Keratinocyte (primary cell): ENCODE measurements at regions not wholly inside any gene's neighbourhood (a gene's known extent, or its start where the extent isn't known, plus 50 kb on each side); places are given as distances from the start of the nearest gene placed in this dataset.

Experiments used
- DNase-seq: peaks from one replicate; pipeline ENCODE4 v3.0.0-alpha.2; 2011; ENCODE audit warnings: low read depth, missing footprints, low spot score
- FAIRE-seq: peaks from 2 replicates; lab custom pipeline; 2011; peaks lifted over from hg19 to GRCh38; lab: Jason Lieb, UNC
- H2AFZ ChIP-seq: 2 replicates; pipeline ENCODE4 v1.6.0; 2012; ENCODE audit warnings: low read length, control low read depth, inconsistent platforms; ENCODE audit not compliant: control insufficient read depth
- H3K27ac ChIP-seq: 2 replicates; pipeline ENCODE4 v1.5.1; 2011; ENCODE audit warnings: low read length; ENCODE audit not compliant: control insufficient read depth, insufficient read depth
- H3K27me3 ChIP-seq: 3 replicates; pipeline ENCODE4 v1.6.0; 2011; ENCODE audit warnings: low read length; ENCODE audit not compliant: control insufficient read depth, insufficient read depth; ENCODE audit errors: extremely low read depth
- H3K36me3 ChIP-seq, 2 experiments: 2 replicates in 1 of 2; 3 replicates in 1 of 2; pipeline ENCODE4 v1.5.1; 2011; ENCODE audit warnings: low read length in 2 of 2, mild to moderate bottlenecking in 1 of 2; ENCODE audit not compliant: control insufficient read depth in 2 of 2, insufficient read depth in 2 of 2; ENCODE audit errors: extremely low read depth in 1 of 2
- H3K4me1 ChIP-seq: 3 replicates; pipeline ENCODE4 v1.5.1; 2011; ENCODE audit warnings: low read length; ENCODE audit not compliant: control insufficient read depth, insufficient read depth; ENCODE audit errors: extremely low read depth
- H3K4me2 ChIP-seq: 3 replicates; pipeline ENCODE4 v1.6.0; 2011; ENCODE audit warnings: low read depth, low read length; ENCODE audit not compliant: control insufficient read depth, insufficient read depth; ENCODE audit errors: extremely low read depth
- H3K4me3 ChIP-seq, 3 experiments: fragments of 200-600 bp in 1 of 3; sonication (generic) in 1 of 3; 2 replicates in 2 of 3; 3 replicates in 1 of 3; pipeline ENCODE4 v1.5.1; 2011 to 2016; ENCODE audit warnings: low read length in 3 of 3, mild to moderate bottlenecking in 3 of 3, control low read depth in 2 of 3, inconsistent platforms in 1 of 3, low read depth in 1 of 3, mixed read lengths in 1 of 3, mixed run types in 1 of 3, moderate library complexity in 1 of 3; ENCODE audit not compliant: control insufficient read depth in 2 of 3, insufficient read depth in 2 of 3; ENCODE audit errors: extremely low read depth in 1 of 3
- H3K79me2 ChIP-seq: 2 replicates; pipeline ENCODE4 v1.6.0; 2012; ENCODE audit warnings: low read length; ENCODE audit not compliant: control insufficient read depth, insufficient read depth
- H3K9ac ChIP-seq: 3 replicates; pipeline ENCODE4 v1.6.0; 2011; ENCODE audit warnings: low read length; ENCODE audit not compliant: control insufficient read depth, insufficient read depth; ENCODE audit errors: extremely low read depth
- H3K9me1 ChIP-seq: 3 replicates; pipeline ENCODE4 v1.6.0; 2011; ENCODE audit warnings: low read length; ENCODE audit not compliant: control insufficient read depth, insufficient read depth; ENCODE audit errors: extremely low read depth
- H3K9me3 ChIP-seq: 2 replicates; pipeline ENCODE4 v1.5.1; 2012; ENCODE audit warnings: low read depth, low read length; ENCODE audit not compliant: control insufficient read depth
- H4K20me1 ChIP-seq: 3 replicates; pipeline ENCODE4 v1.6.0; 2011; ENCODE audit warnings: low read length; ENCODE audit not compliant: control insufficient read depth, insufficient read depth; ENCODE audit errors: extremely low read depth
- CTCF ChIP-seq, 3 experiments: IDR thresholded peaks in 1 of 3; conservative IDR thresholded peaks in 1 of 3; optimal IDR thresholded peaks in 1 of 3; 2 replicates in 2 of 3; 3 replicates in 1 of 3; pipeline versions ENCODE3 to v1.5.1; 2011; ENCODE audit warnings: low read length in 3 of 3, mild to moderate bottlenecking in 3 of 3, moderate library complexity in 2 of 3, control low read depth in 1 of 3, inconsistent platforms in 1 of 3; ENCODE audit not compliant: insufficient read depth in 2 of 3; ENCODE audit errors: extremely low read depth in 1 of 3
- EZH2 ChIP-seq: IDR thresholded peaks from one replicate; pipeline ENCODE4 v1.6.1; 2012; ENCODE audit warnings: inconsistent platforms, mild to moderate bottlenecking, low read length, moderate library complexity
- dilution Hi-C: fragments of 300-500 bp; cut with MboI; formaldehyde crosslinking; loops from one replicate; pipeline ENCODE4 v1.7.0; 2020; ENCODE audit warnings: low sequenced_read_pairs; ENCODE audit not compliant: extremely low pct_ligation_motif_present

GRCh38 chr21:19557046-19557445 is 1153.5 kb upstream of the TMPRSS15 start:
- Histone ChIP-seq H4K20me1 (no peaks in the 10 kb centered on the region), H3K9me1 (no peaks in the 10 kb centered on the region), H2AFZ (no peak overlapping the region), H3K27ac (no peak overlapping the region), H3K4me2 (no peak overlapping the region), H3K36me3 (no peaks in the 10 kb centered on the region), H3K9ac (no peak overlapping the region), H3K9me3 (no peaks in the 10 kb centered on the region), H3K79me2 (no peaks in the 10 kb centered on the region), H3K4me3 (no peak overlapping the region), H3K27me3 (no peaks in the 10 kb centered on the region), H3K4me1 (no peaks in the 10 kb centered on the region)
- dilution Hi-C loops: no loop called here
- DNase-seq (no peak), FAIRE-seq (no peak)
- TF ChIP-seq CTCF (optimal IDR thresholded peaks at IDR 0.05 in 1 of 3, IDR thresholded peaks at IDR 0.05 in 1 of 3, conservative IDR thresholded peaks at IDR 0.05 in 1 of 3; ENCODE audit: extremely low read depth in 1 of 3, insufficient read depth in 2 of 3, low read length in 3 of 3) (no peak), EZH2 (no peak)

- no peaks in the 10 kb centered on the region for H3K9me3 ChIP-seq
- dilution Hi-C loops: no loop called here
- no peaks in the 10 kb centered on the region for H3K36me3 ChIP-seq
- H3K9me1 ChIP-seq: no peaks in the 10 kb centered on the region
- H2AFZ ChIP-seq: no peak overlapping the region
- H3K4me1 ChIP-seq: no peaks in the 10 kb centered on the region
- H4K20me1 ChIP-seq: no peaks in the 10 kb centered on the region
- H3K27me3 ChIP-seq: no peaks in the 10 kb centered on the region
- DNase-seq (no peak), FAIRE-seq (no peak)
- TF ChIP-seq CTCF (optimal IDR thresholded peaks at IDR 0.05 in 1 of 3, IDR thresholded peaks at IDR 0.05 in 1 of 3, conservative IDR thresholded peaks at IDR 0.05 in 1 of 3; ENCODE audit: extremely low read depth in 1 of 3, insufficient read depth in 2 of 3, low read length in 3 of 3) (no peak), EZH2 (no peak)
- H3K9ac ChIP-seq: no peak overlapping the region
- H3K4me2 ChIP-seq: no peak overlapping the region
- H3K27ac ChIP-seq: no peak overlapping the region
- H3K4me3 ChIP-seq: no peak overlapping the region
- H3K79me2 ChIP-seq: no peaks in the 10 kb centered on the region
These were observed 1153.9 kb upstream of the TMPRSS15 start for GRCh38 chr21:19557488-19557887.
